HPDE6-E6E7 (cell line): ENCODE measurements at regions not wholly inside any gene's neighbourhood (a gene's known extent, or its start where the extent isn't known, plus 50 kb on each side); places are given as distances from the start of the nearest gene placed in this dataset.

Source experiments
- DNase-seq: peaks from one replicate; pipeline ENCODE4 v3.0.0; 2011; ENCODE audit warnings: missing footprints; ENCODE audit errors: extremely low spot score

- no peak for DNase-seq
Observed at GRCh38 chr11:119940401-119940976, 197.4 kb downstream of the TRIM29 start.

DNA sequence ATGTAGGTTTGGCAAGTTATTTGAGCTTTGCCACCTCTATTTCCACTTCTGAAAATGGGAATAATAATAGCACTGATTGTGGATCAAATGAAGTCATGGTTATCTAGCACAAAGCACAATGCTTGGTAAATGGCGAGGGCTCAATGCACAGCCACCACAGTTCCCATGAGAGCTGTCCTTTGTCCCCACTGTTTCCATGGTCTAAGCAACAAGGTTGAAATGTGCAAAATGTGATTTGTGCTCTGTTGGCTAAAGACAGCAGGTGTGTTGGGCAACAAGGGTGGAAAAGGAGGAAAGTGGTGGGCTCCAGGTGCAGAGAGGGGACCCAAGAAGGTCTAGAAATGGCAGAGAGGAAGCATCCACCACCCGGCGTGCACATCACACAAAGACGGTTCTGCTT lies 200.5 kb downstream of the TRIM29 start:
- no peak for DNase-seq

DNA sequence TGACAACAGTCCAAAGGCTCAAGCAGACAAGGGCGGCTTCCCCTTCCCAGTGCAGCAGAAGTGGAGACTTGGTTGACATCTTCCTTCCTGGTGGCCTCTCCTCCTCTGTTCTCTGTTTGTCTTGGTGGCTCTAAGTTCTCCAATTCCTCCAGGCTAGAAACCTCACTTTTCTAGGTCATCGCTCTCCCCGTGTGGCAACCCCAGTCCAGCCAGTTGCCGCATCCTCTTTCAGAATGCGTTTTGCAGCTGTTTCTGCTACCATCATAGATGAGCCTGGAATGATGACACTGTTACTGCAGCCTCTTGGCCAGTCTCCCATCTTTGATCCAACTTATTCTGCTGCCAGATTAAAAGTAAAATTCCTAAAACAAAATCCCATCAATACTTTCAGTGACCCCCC lies 201.5 kb downstream of the TRIM29 start:
- DNase-seq = no peak

- DNase-seq = no peak
Observed at GRCh38 chr11:119935349-119935925, 202.5 kb downstream of the TRIM29 start.

GRCh38 chr11:119934866-119935265 lies 203.0 kb downstream of the TRIM29 start:
- no peak for DNase-seq

- no peak for DNase-seq
Observed at GRCh38 chr11:119934267-119934666, 203.6 kb downstream of the TRIM29 start.

GRCh38 chr11:119933584-119933983 lies 204.3 kb downstream of the TRIM29 start:
- no peak for DNase-seq

DNA sequence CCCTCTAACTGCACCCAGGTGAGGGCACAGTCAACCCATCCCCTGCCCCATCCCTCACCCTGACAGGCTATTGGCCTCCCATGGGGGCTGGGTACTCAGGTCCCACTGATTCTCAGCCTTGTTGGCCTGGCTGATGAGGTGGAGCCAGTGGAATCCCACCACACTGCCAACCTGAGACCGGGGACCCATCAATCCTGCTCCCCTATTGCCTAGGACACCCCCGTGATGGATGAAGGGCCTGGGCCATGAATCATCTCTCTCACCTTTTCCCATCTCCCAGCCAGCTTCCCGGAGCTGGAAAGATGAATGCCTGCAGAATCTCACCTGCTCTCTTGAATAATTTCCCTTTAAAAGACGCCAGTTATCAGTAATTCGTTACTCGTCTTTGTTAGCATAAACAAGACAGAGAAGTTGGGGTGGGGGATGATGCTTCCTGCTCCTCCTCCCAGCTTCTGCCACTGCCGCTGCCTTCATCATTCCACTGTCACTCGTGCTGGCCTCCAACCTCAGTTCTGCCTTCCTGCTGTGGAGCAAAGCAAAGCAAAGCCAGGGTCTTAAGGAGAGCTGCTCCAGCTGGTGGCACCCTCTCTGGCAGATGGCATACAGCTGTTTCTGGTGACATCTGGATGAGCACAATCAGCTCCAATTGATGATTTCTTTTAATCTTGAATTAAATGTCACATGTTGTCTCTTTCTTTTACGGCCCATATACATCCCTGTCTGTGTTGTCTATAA lies 204.0 kb upstream of the NECTIN1 start:
- no peak for DNase-seq

DNA sequence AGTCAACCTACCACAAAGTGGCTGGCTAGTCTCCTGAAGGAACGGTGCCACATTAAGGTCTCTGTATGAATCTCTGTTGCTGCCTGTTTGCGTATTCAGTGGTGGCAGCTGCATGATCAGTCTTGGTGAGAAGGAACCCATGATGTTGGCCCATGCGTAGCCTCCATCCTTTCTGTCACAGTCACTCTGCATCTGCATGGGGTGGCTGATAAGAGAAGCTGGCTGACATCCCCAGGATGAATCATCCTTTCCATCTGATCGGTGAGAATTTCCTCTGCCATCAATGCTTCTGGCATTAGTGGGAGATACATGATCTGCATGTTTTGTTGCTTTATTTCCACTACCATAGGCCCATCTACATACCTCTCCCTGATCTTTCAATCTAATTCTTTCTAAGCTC lies 199.0 kb upstream of the NECTIN1 start:
- no peak for DNase-seq

- DNase-seq = no peak
Observed at GRCh38 chr11:119924017-119924416, 195.0 kb upstream of the NECTIN1 start.

DNA sequence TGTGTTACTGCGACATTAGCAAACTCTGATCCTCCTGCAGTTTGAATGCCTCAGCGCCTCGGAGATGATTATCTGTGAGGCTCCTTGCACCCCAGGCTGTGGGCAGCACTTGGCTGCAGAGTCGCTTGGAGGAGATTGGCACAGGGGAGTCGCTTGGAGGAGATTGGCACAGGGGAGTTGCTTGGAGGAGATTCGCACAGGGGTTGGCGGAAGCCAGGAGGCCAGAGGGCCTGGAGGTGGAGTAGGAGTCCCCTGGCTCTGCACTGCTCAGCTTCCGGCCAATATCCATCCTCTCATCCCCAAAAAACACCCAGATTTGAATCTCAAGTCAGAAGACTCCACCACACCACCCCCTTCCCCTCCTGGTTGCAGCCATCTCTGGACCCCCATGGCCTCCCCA lies 192.6 kb upstream of the NECTIN1 start:
- DNase-seq = no peak

DNA sequence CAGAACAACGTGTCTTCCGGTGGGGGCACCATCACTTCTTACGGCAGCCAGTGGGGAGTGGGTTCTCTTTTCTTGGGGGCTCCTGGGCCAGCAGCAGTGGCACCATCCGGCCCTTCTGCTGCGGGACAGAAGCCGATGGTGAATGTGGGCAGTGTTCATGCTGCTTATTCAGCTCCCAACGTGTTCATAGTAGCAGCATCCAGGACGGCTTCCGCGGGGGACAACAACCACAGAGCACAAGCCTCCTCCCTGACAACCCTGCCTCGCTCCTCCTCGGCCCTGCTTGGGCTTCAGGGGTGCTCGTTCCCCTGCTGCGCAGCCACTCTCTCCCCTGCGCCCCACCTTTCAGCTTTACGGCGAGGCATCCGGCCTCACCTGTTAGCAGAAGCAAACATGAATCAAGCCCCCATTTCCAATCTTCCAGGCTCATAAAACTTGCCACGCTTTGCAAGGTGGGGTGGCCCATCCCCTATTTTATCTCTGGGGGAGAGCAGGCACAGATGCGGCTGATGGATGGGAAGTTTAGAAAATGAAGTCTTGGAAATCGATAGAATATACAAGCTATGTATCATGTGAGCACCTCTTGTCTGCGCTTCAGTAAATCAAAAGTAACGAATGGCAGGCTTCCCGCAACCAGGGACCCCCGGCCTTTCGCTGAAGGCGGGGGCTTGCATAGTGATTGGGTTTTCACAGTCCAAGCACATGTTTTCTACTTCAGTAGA lies 191.8 kb upstream of the NECTIN1 start:
- no peak for DNase-seq

GRCh38 chr11:119919656-119920055 lies 190.7 kb upstream of the NECTIN1 start:
- no peak for DNase-seq

DNA sequence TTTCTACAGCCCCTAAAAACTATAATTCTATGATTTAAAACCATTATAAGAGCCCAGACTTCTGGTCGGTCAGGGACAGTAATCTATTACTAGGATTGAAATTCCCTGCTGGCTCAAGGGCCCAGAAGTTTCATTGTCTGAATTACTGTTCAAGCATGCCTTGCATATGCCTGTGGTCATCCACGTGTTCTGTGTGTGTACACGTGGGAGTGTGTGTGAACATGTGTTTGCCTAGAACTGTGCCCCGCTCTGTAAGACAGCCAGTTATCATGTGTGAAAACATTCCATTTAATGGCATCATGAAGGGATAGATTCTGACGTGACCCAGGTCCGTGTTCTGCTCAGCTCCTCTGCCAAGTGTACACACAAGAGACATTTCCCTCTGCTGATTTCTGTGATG lies 189.3 kb upstream of the NECTIN1 start:
- no peak for DNase-seq

DNA sequence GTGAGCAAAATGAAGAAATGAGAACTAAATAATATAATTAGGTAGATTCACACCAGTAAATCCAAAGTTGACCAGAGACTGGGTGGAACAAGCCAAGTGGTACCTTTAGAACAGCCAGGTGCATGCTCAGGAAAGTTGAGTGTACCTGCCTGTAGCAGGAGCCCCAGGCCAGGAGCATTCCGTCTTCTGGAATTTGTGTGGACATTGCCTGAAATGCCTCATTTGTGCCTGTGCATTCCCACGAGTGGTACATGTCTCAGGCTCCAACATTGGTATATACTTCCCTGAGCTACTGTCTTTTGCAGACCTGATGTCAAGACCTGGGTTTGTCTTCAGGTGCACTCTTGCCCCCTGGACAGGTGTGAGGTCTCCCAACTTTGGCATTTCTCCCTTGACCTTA lies 187.6 kb upstream of the NECTIN1 start:
- no peak for DNase-seq

- no peak for DNase-seq
Observed at GRCh38 chr11:119912229-119912628, 183.2 kb upstream of the NECTIN1 start.

GRCh38 chr11:119910650-119911049 lies 181.7 kb upstream of the NECTIN1 start:
- no peak for DNase-seq

- no peak for DNase-seq
Observed at GRCh38 chr11:119910051-119910450, 181.1 kb upstream of the NECTIN1 start.

- no peak for DNase-seq
Observed at GRCh38 chr11:119909495-119909894, 180.5 kb upstream of the NECTIN1 start.

DNA sequence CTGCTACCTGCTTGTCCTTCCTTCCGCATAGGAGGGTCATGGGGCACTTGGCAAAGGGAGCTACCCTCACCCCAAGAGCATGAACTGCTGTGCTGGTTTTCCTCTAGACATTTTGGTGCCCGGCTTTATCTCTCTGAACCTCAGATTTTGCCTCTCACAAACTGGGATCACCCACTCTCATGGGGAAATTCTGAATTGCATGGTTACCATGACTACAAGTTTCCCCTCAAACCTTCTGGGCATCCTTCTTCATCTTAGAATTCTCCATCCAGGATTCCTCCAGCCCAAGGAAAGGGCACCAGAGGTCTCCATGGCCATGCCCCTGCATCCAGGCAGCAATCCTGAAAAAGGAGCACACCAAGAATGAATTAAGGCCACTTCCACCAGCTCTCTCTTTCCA lies 180.1 kb upstream of the NECTIN1 start:
- no peak for DNase-seq

- DNase-seq = no peak
Observed at GRCh38 chr11:119908573-119908904, 179.5 kb upstream of the NECTIN1 start.

DNA sequence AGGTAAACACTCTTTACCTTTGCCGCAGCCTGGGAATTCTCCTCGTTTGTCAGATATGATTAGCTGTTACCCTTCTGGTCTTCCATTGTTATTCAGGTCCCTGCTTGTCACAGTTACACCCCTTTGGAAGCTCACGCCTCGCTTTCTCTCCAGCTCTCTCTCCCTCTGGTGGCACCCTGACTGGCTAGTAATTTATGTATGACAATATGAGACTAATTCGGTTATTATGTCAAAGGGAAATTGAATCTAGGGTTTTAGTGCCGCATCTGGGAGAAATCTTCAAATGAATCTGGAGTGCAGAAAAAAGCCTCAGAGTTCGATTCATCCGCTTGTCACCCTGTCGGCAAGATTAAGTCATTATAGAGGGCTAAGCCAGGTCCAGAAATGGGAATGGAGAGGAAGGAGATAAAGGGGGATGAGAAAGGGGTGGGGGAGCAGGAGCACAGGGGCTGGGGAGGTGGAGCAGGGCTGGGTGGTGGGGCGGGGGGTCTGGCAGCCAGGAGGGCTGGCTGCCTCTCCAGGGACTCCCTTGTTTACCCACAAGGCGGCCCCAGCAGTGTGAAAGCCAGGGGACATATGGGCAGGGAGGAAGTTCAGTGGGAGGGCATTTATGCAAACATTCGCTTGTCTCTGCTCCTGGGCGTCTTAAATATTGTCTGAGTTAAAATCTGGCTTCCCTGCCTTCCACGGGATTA lies 179.0 kb upstream of the NECTIN1 start:
- no peak for DNase-seq
